ENCODE measurements at regions not wholly inside any gene's neighbourhood (a gene's known extent, or its start where the extent isn't known, plus 50 kb on each side); places are given as distances from the start of the nearest gene placed in this dataset.

GRCh38 chr2:228283491-228284171, 102.1 kb upstream of the SPHKAP start:
- peak; percentile 55 for DNase-seq

DNA sequence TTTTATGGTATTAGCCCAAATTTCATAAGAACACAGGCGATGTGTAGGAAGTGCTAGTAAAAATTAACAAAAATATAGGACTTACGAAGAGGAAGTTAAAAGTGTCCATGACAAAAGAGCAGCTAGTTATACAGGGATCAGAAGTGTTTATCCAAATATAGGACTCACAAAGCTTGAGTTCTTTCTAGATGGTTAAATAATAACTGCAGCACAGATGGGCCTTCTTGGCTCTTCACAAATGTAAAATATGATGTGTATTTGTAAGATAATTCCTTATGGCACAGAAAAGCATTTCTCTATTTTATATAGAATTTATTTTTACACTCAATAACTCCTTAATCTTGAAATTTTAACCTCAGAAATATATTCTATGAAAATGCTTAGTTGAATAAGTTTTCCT, 100.9 kb upstream of the SPHKAP start:
- DNase-seq = no peak

DNA sequence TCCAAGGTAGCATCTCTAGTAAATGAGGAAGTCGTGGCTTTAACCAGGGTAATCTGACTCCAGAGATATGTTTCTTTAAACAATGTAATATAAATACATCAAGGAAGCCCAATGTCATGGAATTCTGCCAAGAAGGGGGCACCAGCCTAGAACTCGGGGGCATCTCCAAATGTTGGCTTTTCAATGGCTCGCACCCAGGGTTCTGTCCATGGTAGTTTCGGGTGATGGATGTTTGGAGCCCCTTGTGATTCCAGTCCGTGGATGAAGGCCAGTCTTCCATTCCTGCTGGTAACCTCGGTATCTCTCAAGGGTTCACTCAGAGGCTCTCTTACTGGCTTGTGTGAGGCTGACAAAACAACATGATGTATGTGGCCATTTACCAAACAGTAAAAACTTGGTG, 91.7 kb upstream of the SPHKAP start:
- no peak for DNase-seq

GRCh38 chr2:228269351-228269750, 87.9 kb upstream of the SPHKAP start:
- no peak for DNase-seq

DNA sequence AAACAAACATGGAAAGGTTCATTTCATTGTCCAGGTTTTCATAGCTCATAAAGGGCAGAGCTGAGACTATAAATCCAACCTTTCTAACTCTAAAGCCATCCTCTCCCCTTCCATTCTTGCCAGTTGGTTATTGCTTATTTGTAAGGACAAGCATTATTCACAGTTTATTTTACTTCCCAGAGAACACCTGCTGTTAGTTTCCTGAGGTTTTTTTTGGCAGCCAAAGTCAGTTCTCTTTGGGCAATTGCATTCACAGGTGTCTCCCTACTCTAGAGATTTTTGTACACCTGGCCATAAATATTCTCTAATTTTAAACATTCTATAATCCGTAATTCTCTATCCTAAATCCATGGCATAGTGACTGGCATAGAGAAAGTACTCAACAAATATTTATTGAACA, 87.3 kb upstream of the SPHKAP start:
- DNase-seq = peak; percentile 70

GRCh38 chr2:228268301-228268700, 86.8 kb upstream of the SPHKAP start:
- no peak for DNase-seq

GRCh38 chr2:228263156-228263555, 81.7 kb upstream of the SPHKAP start:
- no peak for DNase-seq

- peak; percentile 79 for DNase-seq
Observed at GRCh38 chr2:228261546-228261945, 80.1 kb upstream of the SPHKAP start.

GRCh38 chr2:228257379-228257778, 75.9 kb upstream of the SPHKAP start:
- DNase-seq = no peak

DNA sequence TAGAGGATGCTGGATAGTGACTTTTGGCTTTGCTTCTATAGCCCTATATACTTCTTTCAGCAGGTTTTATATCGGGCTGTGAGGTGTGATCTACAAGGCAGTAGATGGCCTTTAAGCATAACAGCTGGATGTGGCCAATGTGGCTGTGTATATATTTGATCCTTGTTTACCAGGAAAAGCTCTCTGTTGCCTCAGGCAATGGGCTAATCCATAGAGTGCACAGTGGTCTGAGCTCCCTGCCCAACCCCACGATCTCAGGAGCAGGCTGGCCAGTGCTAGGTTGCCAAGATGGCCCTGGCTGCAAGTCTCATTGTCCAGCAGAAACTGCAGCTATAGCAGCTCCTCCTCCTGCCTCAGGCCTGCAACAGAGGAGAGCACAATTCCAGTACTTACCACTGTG, 72.3 kb upstream of the SPHKAP start:
- no peak for DNase-seq

DNA sequence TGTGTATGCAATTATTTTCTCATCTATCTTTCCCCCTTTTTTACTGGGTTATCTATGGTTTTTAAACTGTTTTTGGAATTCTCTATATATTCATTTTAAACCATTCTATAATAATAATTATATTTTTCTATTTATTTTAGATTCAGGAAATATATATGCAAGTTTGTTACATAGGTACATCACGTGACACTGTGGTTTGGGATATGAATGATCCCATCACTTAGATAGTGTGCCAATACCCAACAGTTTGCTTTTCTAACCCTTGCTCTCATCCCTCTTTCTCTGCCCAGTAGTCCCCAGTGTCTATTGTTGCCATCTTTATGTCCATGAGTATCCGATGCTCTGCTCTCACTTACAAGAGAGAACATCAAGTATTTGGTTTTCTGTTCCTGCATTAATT, 65.8 kb upstream of the SPHKAP start:
- DNase-seq = no peak

- peak; percentile 18 for DNase-seq
Observed at GRCh38 chr2:228245601-228246000, 64.1 kb upstream of the SPHKAP start.

- no peak for DNase-seq
Observed at GRCh38 chr2:228242591-228242990, 61.1 kb upstream of the SPHKAP start.

- DNase-seq = no peak
Observed at GRCh38 chr2:228239907-228240561, 58.5 kb upstream of the SPHKAP start.

GRCh38 chr2:228239207-228239906, 57.9 kb upstream of the SPHKAP start:
- no peak for DNase-seq

All from RPMI8226 (cell line).